Astrocyte of the hippocampus (primary cell): ENCODE measurements at regions not wholly inside any gene's neighbourhood (a gene's known extent, or its start where the extent isn't known, plus 50 kb on each side); places are given as distances from the start of the nearest gene placed in this dataset.

Source experiments
- DNase-seq: peaks from one replicate; pipeline ENCODE4 v3.0.0; 2011; ENCODE audit warnings: low read depth, low spot score

GRCh38 chr1:4270651-4271337 lies 370.7 kb upstream of the C1orf174 start:
- DNase-seq: no peak

GRCh38 chr1:4271338-4271998 lies 371.4 kb upstream of the C1orf174 start:
- DNase-seq: no peak

DNA sequence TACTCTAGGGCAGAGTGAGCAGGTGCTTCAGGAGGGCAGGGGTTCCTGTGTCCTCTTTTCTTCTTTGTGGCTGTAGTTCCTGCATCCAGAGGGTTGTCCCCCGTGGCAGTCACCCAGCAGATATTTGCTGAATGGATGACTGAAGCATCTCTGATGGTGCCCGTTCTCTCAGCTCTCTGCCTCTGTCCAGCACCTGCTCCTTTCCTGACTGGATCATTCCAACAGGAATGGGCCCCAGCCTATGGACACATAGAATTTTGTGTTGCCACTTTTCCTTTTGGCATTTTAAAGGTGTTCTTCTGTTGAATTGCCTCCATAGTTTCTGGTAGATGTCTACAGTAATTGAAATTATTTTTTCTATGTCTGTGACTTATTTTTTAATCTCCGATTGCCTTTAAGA lies 372.5 kb upstream of the C1orf174 start:
- DNase-seq: no peak

DNA sequence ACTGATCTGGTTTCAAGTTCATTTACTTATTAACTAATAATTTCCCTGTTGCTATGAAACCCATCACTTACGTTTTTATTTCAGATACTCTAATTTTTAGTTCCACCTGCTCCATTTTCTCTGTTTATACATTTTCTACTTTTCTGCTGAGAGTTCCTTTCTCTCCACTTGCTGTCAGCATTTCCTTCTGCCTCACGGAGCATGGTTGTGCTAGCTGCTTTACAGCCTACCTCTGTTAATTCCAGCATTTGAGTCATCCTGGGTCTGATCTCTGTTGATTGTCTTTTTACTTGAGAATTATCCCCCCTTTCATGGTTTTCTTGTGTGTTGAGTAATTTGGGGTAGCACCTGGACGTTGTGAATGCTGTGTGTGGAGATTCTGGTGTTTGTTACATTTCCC lies 373.2 kb upstream of the C1orf174 start:
- DNase-seq: no peak

DNA sequence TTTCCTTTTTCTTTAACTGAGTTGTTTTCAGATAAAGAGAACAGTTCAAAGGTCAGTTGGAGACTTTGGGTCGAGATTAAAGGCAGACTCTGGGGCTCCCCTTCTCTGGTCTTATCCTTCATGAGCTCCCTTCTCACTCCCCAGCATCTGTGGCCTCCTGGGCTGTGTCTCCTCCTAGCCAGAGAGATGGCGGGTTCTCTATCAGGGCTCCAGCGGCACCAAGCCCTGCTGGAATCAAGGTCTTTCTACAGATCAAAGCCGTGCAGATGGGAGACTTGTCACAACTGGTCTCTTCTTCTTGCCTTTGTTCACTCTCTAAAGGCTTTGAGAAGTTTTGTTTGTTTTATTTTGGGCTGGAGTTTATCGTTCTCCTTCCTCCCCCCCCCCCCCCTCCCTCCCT lies 373.7 kb upstream of the C1orf174 start:
- DNase-seq: no peak

DNA sequence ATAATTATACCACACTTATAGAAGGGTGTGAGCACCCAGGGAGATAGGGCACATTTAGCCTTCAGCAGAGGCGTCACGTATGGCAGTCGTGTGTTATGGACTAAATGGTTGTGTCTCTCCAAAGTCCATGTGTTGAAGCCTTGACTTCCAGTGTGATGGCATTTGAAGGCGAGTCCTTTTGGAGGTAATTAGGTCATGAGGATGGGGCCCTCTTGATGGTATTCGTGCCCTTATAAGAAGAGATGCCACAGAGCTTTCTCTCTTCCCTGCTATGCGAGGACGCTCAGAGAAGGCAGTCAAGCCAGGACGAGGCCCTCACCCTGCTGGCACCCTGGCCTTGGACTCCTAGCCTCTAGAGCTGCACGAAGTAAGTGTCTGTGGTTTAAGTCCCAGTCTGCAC lies 375.0 kb upstream of the C1orf174 start:
- no peak for DNase-seq

GRCh38 chr1:4276238-4276637 lies 376.2 kb upstream of the C1orf174 start:
- no peak for DNase-seq

- no peak for DNase-seq
Measured at GRCh38 chr1:4277598-4277997, 376.8 kb upstream of the AJAP1 start.

- DNase-seq: no peak
Measured at GRCh38 chr1:4284976-4285375, 369.4 kb upstream of the AJAP1 start.

DNA sequence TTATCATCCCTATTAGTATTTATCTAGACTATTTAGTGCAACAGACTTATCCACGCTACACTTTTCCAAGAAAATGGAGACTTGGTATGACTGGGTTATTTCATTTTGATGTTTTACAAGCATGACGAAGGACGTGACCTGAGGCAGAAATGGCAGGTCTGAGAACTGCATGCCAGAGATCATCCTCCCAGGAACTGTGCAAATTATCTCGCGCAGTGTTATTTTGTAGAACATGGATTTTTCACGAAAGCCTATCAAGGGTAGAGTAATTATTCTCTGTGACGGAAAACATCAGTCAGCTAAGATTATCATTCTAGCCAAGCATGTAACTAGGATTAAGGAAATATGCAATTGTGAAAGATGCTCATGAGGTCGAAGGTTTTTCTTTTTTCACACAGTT lies 361.5 kb upstream of the AJAP1 start:
- no peak for DNase-seq

- no peak for DNase-seq
Measured at GRCh38 chr1:4298361-4299083, 355.9 kb upstream of the AJAP1 start.

DNA sequence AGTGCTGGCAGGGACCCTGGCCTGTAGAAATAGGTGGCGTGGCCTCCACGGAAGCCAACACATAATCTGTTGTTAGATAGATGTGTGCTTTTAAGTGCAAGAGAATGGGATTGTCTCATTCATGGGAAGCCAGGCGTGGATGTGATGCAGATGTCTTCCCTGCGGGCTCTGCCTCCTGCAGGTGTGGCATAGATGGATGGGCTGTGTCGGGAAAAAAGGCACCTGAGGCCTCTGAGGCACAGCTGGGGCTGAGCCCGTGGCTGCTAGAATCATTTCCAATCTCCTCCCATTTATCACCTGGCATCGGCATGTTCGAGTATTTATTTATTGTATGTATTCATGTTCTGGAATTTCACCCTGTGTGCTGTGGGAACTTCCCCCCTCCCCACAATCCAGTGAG lies 353.4 kb upstream of the AJAP1 start:
- no peak for DNase-seq

DNA sequence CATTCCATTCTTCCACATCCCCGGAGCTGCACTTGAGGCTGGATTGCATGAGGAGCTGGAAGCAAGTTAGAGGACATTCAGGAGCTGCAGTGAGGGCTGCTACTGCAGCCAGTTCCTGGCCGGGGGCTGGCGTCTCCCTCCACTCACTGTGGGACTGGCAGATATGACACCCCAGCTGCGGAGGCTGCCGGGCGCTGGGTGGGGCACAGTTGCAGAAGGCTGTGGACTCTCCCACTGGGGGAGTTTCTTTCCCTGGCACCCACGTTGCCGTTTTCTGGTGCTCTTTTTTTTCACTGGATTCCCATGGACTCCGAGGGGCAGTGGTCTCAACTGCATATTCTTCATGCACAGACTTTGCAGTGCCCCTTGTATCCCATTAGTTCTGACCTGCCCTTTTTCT lies 351.1 kb upstream of the AJAP1 start:
- no peak for DNase-seq

GRCh38 chr1:4305526-4306301 lies 348.7 kb upstream of the AJAP1 start:
- DNase-seq: peak; percentile 47

GRCh38 chr1:4306559-4307467 lies 347.6 kb upstream of the AJAP1 start:
- no peak for DNase-seq

DNA sequence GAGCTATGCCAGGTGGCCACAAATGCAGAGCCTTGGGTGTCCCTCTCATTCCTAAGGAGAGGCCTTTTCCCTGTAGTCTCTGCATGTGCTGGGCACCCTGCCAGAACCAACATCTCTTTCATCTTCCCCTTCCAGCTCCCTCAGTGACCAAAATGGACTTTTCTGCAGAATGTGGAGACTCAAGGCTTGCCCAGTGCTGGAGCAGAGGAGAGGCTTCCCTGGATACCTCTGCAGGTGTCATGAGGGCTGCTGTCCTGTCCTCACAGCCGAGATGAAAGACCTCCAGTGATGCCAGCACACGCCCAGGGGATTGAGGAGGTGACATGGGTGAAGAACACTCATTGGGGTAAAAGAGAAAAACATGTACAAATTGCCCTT lies 347.0 kb upstream of the AJAP1 start:
- DNase-seq: peak; percentile 6

- DNase-seq: no peak
Measured at GRCh38 chr1:4307911-4308545, 346.4 kb upstream of the AJAP1 start.

DNA sequence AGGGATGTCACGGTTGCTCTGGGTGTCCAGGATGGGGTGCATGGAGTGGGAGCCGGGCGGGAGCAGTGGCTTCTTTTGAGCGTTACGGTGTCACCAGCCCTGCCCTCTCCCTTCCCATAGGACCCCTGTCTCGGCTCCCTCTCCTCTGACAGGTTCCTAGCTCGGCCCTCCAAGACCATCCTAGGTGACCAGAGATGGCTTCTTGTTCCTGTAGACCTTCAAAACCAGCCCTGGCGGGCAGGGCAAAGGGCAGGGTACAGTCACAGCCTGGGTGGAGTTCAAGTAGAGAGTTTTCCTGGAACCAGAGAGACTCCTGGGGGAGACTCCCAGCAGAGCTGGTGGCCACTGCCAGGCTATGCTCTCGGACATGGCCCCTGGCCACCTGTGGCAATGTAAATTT lies 345.6 kb upstream of the AJAP1 start:
- no peak for DNase-seq

- no peak for DNase-seq
Measured at GRCh38 chr1:4309676-4310320, 344.6 kb upstream of the AJAP1 start.

DNA sequence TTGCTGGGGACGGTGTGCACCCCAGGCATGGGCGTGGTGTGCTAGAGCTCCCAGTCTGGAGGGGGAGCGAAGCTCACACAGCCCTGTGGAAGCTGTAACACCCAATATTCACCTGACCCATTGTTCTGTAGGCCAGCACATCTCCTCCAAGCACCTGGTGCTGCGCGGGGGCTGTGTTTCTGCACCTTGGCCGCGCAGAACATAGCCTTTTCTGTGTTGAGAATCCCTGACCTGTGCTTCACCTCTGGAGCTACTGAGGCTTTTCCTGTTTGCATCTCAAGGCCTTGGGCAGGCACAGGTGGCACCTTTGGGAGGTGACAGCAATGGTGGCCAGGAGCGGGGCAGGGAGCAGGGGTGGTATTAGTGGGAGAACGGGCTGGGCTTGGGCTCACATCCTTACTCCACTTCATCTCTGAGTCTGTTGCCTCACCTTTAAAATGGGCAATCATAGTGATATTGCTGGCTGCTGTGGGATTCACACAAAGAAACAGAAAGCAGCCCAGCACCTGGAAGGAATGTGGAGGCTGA lies 343.9 kb upstream of the AJAP1 start:
- no peak for DNase-seq
